ENCODE measurements at regions not wholly inside any gene's neighbourhood (a gene's known extent, or its start where the extent isn't known, plus 50 kb on each side); places are given as distances from the start of the nearest gene placed in this dataset.

DNA sequence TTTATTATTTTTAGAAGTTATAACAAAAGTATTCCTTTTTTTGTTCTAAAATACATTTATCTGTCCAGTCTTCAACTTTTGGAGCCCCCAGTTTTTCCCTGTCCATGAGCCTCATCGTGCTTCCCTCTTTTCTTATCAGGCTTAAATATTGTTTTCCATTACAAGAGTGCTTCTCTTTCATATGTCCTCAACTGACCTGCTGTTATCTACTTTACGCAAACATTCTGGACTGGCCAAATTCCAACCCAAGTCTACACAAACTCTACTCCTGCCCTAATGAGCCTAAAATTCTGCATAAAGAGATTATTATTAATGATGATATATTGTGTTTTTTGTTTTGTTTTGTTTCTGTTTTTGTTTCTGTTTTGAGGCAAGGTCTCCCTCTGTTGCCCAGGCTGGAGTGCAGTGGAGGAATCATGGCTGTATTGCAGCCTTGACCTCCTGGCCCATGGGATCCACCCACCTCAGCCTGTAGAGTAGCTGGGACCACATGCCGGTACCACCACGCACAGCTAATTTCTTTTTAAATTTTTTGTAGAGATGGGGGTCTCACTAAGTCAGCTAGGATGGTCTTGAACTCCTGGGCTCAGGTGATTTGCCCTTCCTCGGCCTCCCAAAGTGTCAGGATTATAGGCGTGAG lies 318.8 kb upstream of the NEGR1 start:
- TF ChIP-seq, protein P1, sequence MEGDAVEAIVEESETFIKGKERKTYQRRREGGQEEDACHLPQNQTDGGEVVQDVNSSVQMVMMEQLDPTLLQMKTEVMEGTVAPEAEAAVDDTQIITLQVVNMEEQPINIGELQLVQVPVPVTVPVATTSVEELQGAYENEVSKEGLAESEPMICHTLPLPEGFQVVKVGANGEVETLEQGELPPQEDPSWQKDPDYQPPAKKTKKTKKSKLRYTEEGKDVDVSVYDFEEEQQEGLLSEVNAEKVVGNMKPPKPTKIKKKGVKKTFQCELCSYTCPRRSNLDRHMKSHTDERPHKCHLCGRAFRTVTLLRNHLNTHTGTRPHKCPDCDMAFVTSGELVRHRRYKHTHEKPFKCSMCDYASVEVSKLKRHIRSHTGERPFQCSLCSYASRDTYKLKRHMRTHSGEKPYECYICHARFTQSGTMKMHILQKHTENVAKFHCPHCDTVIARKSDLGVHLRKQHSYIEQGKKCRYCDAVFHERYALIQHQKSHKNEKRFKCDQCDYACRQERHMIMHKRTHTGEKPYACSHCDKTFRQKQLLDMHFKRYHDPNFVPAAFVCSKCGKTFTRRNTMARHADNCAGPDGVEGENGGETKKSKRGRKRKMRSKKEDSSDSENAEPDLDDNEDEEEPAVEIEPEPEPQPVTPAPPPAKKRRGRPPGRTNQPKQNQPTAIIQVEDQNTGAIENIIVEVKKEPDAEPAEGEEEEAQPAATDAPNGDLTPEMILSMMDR (IDR thresholded peaks at IDR 0.05), result no peak
- no peaks in the 10 kb centered on the region for H3K4me1 ChIP-seq (ENCODE audit: low read depth)
- H3K36me3 ChIP-seq (ENCODE audit: low read depth), result no peaks in the 10 kb centered on the region
- intact Hi-C loops (cut with DNase I, micrococcal nuclease), result no loop called here
- ATAC-seq, result no peak
- no peak overlapping the region for H3K4me3 ChIP-seq
- no peak for DNase-seq
- H3K9me3 ChIP-seq, result no peaks in the 10 kb centered on the region

DNA sequence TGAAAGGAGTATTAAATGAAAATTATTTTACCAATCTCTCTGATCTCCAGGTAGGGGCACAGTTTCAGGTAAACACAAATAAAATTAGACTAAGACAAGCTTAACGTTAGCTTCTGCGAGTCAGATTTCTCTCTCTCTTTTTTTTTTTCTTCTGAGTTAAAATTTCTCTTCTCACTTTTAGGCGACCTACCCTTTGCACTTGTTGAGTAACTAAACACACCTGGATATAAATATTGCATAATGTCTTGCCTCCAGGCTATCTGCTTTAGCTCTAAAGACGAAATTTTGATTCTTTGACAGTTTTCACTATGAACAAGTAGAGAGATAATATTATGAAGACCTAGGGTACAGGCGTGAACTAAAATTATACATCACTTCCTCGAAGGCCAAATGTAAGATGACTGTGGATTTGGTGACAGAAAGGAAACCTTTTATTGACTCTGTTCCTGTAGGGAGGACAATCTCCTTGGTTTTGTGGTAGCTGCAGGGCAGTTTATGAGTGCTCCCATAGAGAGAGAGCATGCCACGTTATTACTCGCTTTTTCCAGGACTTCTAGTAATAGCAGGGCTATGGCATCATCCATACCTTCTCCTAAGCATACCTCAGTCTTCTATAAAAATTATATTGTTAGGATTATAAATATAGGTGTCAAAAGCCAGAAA lies 303.8 kb upstream of the NEGR1 start:
- TF ChIP-seq, protein P1 (IDR thresholded peaks at IDR 0.05), result no peak
- intact Hi-C loops (cut with DNase I, micrococcal nuclease), result no loop called here
- DNase-seq (no peak), ATAC-seq (no peak)
- H3K36me3 ChIP-seq (ENCODE audit: low read depth), result no peaks in the 10 kb centered on the region
- no peaks in the 10 kb centered on the region for H3K9me3 ChIP-seq
- H3K4me3 ChIP-seq, result no peak overlapping the region
- no peaks in the 10 kb centered on the region for H3K4me1 ChIP-seq (ENCODE audit: low read depth)

DNA sequence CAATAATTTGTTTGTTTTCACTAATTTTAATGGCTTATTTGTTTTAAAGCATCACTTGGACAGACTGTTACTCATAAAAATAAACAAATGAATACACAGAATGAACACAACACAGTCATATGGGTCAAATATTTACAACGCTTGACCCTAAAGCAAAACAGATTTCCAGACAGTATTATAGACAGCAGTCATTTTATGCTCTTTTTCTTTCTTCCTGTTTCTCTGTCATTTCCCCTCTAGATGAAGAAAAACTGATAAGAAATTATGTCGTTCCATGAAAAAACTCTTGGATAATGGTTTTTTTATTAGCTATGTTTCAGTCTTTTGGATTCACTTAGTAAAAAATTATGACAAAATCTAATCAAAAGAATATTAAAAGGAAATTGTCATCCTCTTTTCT lies 297.3 kb upstream of the NEGR1 start:
- intact Hi-C loops (cut with DNase I, micrococcal nuclease), result no loop called here
- Histone ChIP-seq H3K36me3 (ENCODE audit: low read depth) (no peaks in the 10 kb centered on the region), H3K9me3 (no peaks in the 10 kb centered on the region), H3K4me1 (ENCODE audit: low read depth) (no peaks in the 10 kb centered on the region), H3K4me3 (no peak overlapping the region)
- ATAC-seq (no peak), DNase-seq (no peak)
- TF ChIP-seq, protein P1 (IDR thresholded peaks at IDR 0.05), result no peak

DNA sequence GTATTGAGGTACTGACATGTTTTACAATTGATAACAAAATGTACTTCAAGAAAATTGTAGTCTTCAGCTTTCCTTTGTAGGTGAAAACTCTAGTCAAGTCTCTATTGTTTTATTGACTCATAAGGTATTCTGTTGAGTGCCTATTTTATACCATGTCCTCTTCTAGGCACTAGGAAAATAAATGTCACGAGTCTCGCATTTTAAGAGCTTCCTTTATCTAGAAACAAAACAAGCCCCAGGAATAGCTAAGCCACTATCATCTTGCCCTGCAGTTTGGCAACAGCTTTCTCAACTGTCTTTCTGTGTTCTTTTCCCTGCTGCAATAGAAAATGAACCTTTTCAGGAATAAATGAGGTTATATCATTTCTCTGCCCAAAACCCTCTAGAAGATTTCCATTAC lies 288.5 kb upstream of the NEGR1 start:
- intact Hi-C loops (cut with DNase I, micrococcal nuclease), result no loop called here

DNA sequence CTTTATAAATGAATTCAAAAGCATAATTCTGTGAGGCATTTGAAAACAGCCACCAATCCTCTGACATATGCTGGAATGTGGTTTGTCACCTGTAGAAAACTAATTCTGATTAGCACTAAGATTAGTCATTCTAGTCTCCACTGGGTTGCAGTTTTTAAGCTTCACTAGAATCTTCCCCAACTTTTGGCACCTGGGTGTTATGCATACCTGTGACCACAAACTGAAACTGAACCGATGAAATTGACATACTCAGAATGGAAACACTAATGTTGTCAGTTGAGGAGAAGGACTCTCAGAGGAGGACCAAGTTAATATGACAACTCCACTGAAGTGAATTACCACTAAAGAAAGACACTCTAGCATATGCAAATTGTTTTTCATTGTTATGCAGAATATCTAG lies 285.8 kb upstream of the NEGR1 start:
- ATAC-seq (no peak), DNase-seq (no peak)
- H3K9me3 ChIP-seq, result no peaks in the 10 kb centered on the region
- no peaks in the 10 kb centered on the region for H3K4me1 ChIP-seq (ENCODE audit: low read depth)
- intact Hi-C loops (cut with DNase I, micrococcal nuclease), result no loop called here
- H3K4me3 ChIP-seq, result no peak overlapping the region
- TF ChIP-seq, protein P1 (IDR thresholded peaks at IDR 0.05), result no peak
- H3K36me3 ChIP-seq (ENCODE audit: low read depth), result no peaks in the 10 kb centered on the region

More for the DNA sequence above, 288.5 kb upstream of the NEGR1 start:
- no peak overlapping the region for H3K4me3 ChIP-seq
- no peaks in the 10 kb centered on the region for H3K36me3 ChIP-seq (ENCODE audit: low read depth)
- H3K9me3 ChIP-seq, result no peaks in the 10 kb centered on the region
- no peak for ATAC-seq
- TF ChIP-seq, protein P1 (IDR thresholded peaks at IDR 0.05), result no peak
- H3K4me1 ChIP-seq (ENCODE audit: low read depth), result no peaks in the 10 kb centered on the region
- DNase-seq, result no peak
